ENCODE measurements at regions not wholly inside any gene's neighbourhood (a gene's known extent, or its start where the extent isn't known, plus 50 kb on each side); places are given as distances from the start of the nearest gene placed in this dataset.

GRCh38 chr2:18911416-18911815, 322.0 kb upstream of the NT5C1B start:
- no peak for TF ChIP-seq CTCF (IDR thresholded peaks at IDR 0.05; ENCODE audit: unreplicated experiment)
- Mint-ChIP-seq H3K4me1 (ENCODE audit: unreplicated experiment) (peaks cover 14% of the 10 kb centered on the region), H3K9me3 (ENCODE audit: unreplicated experiment) (no peaks in the 10 kb centered on the region), H3K36me3 (ENCODE audit: low read depth, unreplicated experiment) (no peaks in the 10 kb centered on the region), H3K4me3 (ENCODE audit: unreplicated experiment) (no peak overlapping the region), H3K27ac (ENCODE audit: unreplicated experiment) (no peak overlapping the region), H3K27me3 (ENCODE audit: unreplicated experiment) (no peaks in the 10 kb centered on the region)
- no peak for DNase-seq (ENCODE audit: low spot score)

- H3K36me3 Mint-ChIP-seq (ENCODE audit: low read depth, unreplicated experiment), result no peaks in the 10 kb centered on the region
- no peak for TF ChIP-seq CTCF (IDR thresholded peaks at IDR 0.05; ENCODE audit: unreplicated experiment)
- H3K4me1 Mint-ChIP-seq (ENCODE audit: unreplicated experiment), result peaks cover 14% of the 10 kb centered on the region
- H3K27me3 Mint-ChIP-seq (ENCODE audit: unreplicated experiment), result no peaks in the 10 kb centered on the region
- no peak for DNase-seq (ENCODE audit: low spot score)
- no peak overlapping the region for H3K27ac Mint-ChIP-seq (ENCODE audit: unreplicated experiment)
- H3K4me3 Mint-ChIP-seq (ENCODE audit: unreplicated experiment), result no peak overlapping the region
- H3K9me3 Mint-ChIP-seq (ENCODE audit: unreplicated experiment), result no peaks in the 10 kb centered on the region
Observed at GRCh38 chr2:18910843-18911242, 321.5 kb upstream of the NT5C1B start.

GRCh38 chr2:18907937-18908336, 318.6 kb upstream of the NT5C1B start:
- no peak for TF ChIP-seq CTCF (IDR thresholded peaks at IDR 0.05; ENCODE audit: unreplicated experiment)
- no peaks in the 10 kb centered on the region for H3K36me3 Mint-ChIP-seq (ENCODE audit: low read depth, unreplicated experiment)
- no peak for DNase-seq (ENCODE audit: low spot score)
- H3K27me3 Mint-ChIP-seq (ENCODE audit: unreplicated experiment), result no peaks in the 10 kb centered on the region
- H3K9me3 Mint-ChIP-seq (ENCODE audit: unreplicated experiment), result no peaks in the 10 kb centered on the region
- no peak overlapping the region for H3K27ac Mint-ChIP-seq (ENCODE audit: unreplicated experiment)
- peaks cover 14% of the 10 kb centered on the region for H3K4me1 Mint-ChIP-seq (ENCODE audit: unreplicated experiment)
- H3K4me3 Mint-ChIP-seq (ENCODE audit: unreplicated experiment), result no peak overlapping the region

- no peak overlapping the region for H3K27ac Mint-ChIP-seq (ENCODE audit: unreplicated experiment)
- no peaks in the 10 kb centered on the region for H3K27me3 Mint-ChIP-seq (ENCODE audit: unreplicated experiment)
- H3K9me3 Mint-ChIP-seq (ENCODE audit: unreplicated experiment), result no peaks in the 10 kb centered on the region
- no peak for DNase-seq (ENCODE audit: low spot score)
- peaks cover 12% of the 10 kb centered on the region for H3K4me1 Mint-ChIP-seq (ENCODE audit: unreplicated experiment)
- H3K36me3 Mint-ChIP-seq (ENCODE audit: low read depth, unreplicated experiment), result no peaks in the 10 kb centered on the region
- no peak for TF ChIP-seq CTCF (IDR thresholded peaks at IDR 0.05; ENCODE audit: unreplicated experiment)
- H3K4me3 Mint-ChIP-seq (ENCODE audit: unreplicated experiment), result no peak overlapping the region
Observed at GRCh38 chr2:18907508-18907907, 318.1 kb upstream of the NT5C1B start.

GRCh38 chr2:18903750-18904149, 314.4 kb upstream of the NT5C1B start:
- Mint-ChIP-seq H3K4me1 (ENCODE audit: unreplicated experiment) (peaks cover 5% of the 10 kb centered on the region), H3K27ac (ENCODE audit: unreplicated experiment) (no peak overlapping the region), H3K9me3 (ENCODE audit: unreplicated experiment) (no peaks in the 10 kb centered on the region), H3K4me3 (ENCODE audit: unreplicated experiment) (no peak overlapping the region), H3K36me3 (ENCODE audit: low read depth, unreplicated experiment) (no peaks in the 10 kb centered on the region), H3K27me3 (ENCODE audit: unreplicated experiment) (no peaks in the 10 kb centered on the region)
- TF ChIP-seq CTCF (IDR thresholded peaks at IDR 0.05; ENCODE audit: unreplicated experiment), result no peak
- no peak for DNase-seq (ENCODE audit: low spot score)
